Panc1 (cell line): ENCODE measurements at regions not wholly inside any gene's neighbourhood (a gene's known extent, or its start where the extent isn't known, plus 50 kb on each side); places are given as distances from the start of the nearest gene placed in this dataset.

Experiments used
- ATAC-seq: fragments of 200-7000 bp; cut with Tn5 transposase; 2 replicates; pipeline ENCODE4 v1.9.1; 2020; ENCODE audit warnings: mild to moderate bottlenecking, moderate library complexity
- BruUV-seq: library from RNA; stranded (reverse); fragments of 400-500 nt; replicated peaks from 2 replicates; lab custom pipeline; 2021; lab: Mats Ljungman, UMichigan
- CTCF ChIA-PET: fragments of 300-600 bp; sonication (Branson Sonifier 250); formaldehyde crosslinking; loops from one replicate; lab custom pipeline; 2022; ENCODE audit warnings: antibody characterized with exemption; lab: Charles Lee
- POLR2A ChIA-PET: fragments of 300-600 bp; sonication (Branson Sonifier 250); formaldehyde crosslinking; loops from one replicate; lab custom pipeline; 2022; ENCODE audit warnings: antibody characterized with exemption; lab: Charles Lee
- DNase-seq: peaks from one replicate; pipeline ENCODE4 v3.0.0-alpha.2; 2010; ENCODE audit warnings: low read depth, low spot score
- H3K27ac ChIP-seq: 2 replicates; pipeline ENCODE4 v1.5.1; 2011; ENCODE audit warnings: mild to moderate bottlenecking, low read length, inconsistent platforms
- H3K27me3 ChIP-seq: fragments of 200-500 bp; sonication (Bioruptor generic); 2 replicates; pipeline ENCODE4 v1.6.0; 2014; ENCODE audit warnings: low read length, inconsistent platforms; ENCODE audit not compliant: control insufficient read depth, insufficient read depth
- H3K36me3 ChIP-seq: fragments of 200-500 bp; sonication (Bioruptor generic); 2 replicates; pipeline ENCODE4 v1.5.1; 2014; ENCODE audit warnings: inconsistent platforms, mild to moderate bottlenecking, low read length, moderate library complexity; ENCODE audit not compliant: control insufficient read depth, insufficient read depth
- H3K4me1 ChIP-seq: 2 replicates; pipeline ENCODE4 v1.5.1; 2011; ENCODE audit warnings: inconsistent platforms, mild to moderate bottlenecking, low read length, moderate library complexity; ENCODE audit not compliant: control insufficient read depth, insufficient read depth
- H3K4me3 ChIP-seq, 2 experiments: 2 replicates each; pipeline ENCODE4 v1.5.1; 2011 to 2012; ENCODE audit warnings: low read depth in 2 of 2, low read length in 2 of 2, mild to moderate bottlenecking in 2 of 2, inconsistent platforms in 1 of 2, moderate library complexity in 1 of 2
- H3K9me3 ChIP-seq: fragments of 200-500 bp; sonication (Bioruptor generic); 2 replicates; pipeline ENCODE4 v1.5.1; 2014; ENCODE audit warnings: low read depth, mild to moderate bottlenecking, inconsistent platforms, low read length, moderate library complexity; ENCODE audit not compliant: control insufficient read depth, insufficient read depth
- POLR2AphosphoS5 ChIP-seq: IDR thresholded peaks from 2 replicates; pipeline ENCODE4 v1.6.1; 2012; ENCODE audit warnings: mild to moderate bottlenecking, low read depth, low read length, moderate library complexity
- SIN3A ChIP-seq: IDR thresholded peaks from 2 replicates; pipeline ENCODE4 v1.6.1; 2012; ENCODE audit warnings: low read depth, mild to moderate bottlenecking, low read length, moderate library complexity, borderline replicate concordance; ENCODE audit not compliant: insufficient read depth
- TCF7L2 ChIP-seq: IDR thresholded peaks from 2 replicates; pipeline ENCODE4 v1.6.1; 2011; ENCODE audit warnings: mild to moderate bottlenecking, low read depth, low read length, inconsistent platforms
- in situ Hi-C: cut with HindIII; loops from 2 replicates; pipeline ENCODE4 v1.10.0; 2016; ENCODE audit warnings: low sequenced_read_pairs, low pct_unique_long_range_greater_than_20kb
- intact Hi-C: fragments of 100-400 bp; cut with micrococcal nuclease; formaldehyde crosslinking; loops from one replicate; pipeline ENCODE4 v1.10.0; 2022; ENCODE audit not compliant: unreplicated experiment
- TF ChIP-seq, protein P1 (sequence below), 2 experiments: IDR thresholded peaks; 2 replicates each; pipeline ENCODE4 v1.6.1; 2011 to 2012; ENCODE audit warnings: low read depth in 2 of 2, control low read depth in 1 of 2, low read length in 1 of 2, mild to moderate bottlenecking in 1 of 2, moderate library complexity in 1 of 2; ENCODE audit not compliant: insufficient read depth in 1 of 2
- TF ChIP-seq, protein P2 (sequence below): fragments of 450-650 bp; IDR thresholded peaks from 2 replicates; pipeline ENCODE4 v1.5.1; 2017; ENCODE audit warnings: mild to moderate bottlenecking

DNA sequence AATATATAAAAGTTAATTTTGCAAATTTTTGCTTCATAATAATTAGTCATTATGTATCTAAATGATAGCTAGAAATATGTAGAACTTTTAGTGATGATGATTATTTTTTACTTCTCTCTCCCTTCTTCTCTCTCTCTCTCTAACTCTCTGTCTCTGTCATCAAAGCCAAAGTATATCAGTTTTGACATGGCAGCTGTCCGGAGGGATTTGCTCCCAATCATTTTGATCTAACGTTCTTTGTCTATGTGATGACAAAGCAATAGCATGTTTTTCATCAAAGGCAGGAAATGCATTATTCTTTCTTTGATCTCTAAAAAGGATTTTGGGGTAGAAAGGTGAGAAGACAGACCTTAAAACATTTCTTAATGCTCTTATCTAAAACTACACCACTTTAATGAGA, 402.1 kb downstream of the PDGFC start:
- Histone ChIP-seq H3K36me3 (no peaks in the 10 kb centered on the region), H3K27ac (no peak overlapping the region), H3K4me1 (no peaks in the 10 kb centered on the region), H3K27me3 (no peaks in the 10 kb centered on the region), H3K4me3 (no peak overlapping the region), H3K9me3 (no peaks in the 10 kb centered on the region)
- CTCF ChIA-PET: no interaction called here
- intact Hi-C loops: no loop called here
- POLR2A ChIA-PET: no interaction called here
- BruUV-seq: no TSS peak
- in situ Hi-C loops: no loop called here
- TF ChIP-seq, protein P1, sequence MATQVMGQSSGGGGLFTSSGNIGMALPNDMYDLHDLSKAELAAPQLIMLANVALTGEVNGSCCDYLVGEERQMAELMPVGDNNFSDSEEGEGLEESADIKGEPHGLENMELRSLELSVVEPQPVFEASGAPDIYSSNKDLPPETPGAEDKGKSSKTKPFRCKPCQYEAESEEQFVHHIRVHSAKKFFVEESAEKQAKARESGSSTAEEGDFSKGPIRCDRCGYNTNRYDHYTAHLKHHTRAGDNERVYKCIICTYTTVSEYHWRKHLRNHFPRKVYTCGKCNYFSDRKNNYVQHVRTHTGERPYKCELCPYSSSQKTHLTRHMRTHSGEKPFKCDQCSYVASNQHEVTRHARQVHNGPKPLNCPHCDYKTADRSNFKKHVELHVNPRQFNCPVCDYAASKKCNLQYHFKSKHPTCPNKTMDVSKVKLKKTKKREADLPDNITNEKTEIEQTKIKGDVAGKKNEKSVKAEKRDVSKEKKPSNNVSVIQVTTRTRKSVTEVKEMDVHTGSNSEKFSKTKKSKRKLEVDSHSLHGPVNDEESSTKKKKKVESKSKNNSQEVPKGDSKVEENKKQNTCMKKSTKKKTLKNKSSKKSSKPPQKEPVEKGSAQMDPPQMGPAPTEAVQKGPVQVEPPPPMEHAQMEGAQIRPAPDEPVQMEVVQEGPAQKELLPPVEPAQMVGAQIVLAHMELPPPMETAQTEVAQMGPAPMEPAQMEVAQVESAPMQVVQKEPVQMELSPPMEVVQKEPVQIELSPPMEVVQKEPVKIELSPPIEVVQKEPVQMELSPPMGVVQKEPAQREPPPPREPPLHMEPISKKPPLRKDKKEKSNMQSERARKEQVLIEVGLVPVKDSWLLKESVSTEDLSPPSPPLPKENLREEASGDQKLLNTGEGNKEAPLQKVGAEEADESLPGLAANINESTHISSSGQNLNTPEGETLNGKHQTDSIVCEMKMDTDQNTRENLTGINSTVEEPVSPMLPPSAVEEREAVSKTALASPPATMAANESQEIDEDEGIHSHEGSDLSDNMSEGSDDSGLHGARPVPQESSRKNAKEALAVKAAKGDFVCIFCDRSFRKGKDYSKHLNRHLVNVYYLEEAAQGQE (IDR thresholded peaks at IDR 0.05; ENCODE audit: insufficient read depth in 1 of 2, low read depth in 2 of 2, low read length in 1 of 2): no peak
- TF ChIP-seq POLR2AphosphoS5 (no peak), TCF7L2 (no peak), SIN3A (no peak)
- TF ChIP-seq, protein P2, sequence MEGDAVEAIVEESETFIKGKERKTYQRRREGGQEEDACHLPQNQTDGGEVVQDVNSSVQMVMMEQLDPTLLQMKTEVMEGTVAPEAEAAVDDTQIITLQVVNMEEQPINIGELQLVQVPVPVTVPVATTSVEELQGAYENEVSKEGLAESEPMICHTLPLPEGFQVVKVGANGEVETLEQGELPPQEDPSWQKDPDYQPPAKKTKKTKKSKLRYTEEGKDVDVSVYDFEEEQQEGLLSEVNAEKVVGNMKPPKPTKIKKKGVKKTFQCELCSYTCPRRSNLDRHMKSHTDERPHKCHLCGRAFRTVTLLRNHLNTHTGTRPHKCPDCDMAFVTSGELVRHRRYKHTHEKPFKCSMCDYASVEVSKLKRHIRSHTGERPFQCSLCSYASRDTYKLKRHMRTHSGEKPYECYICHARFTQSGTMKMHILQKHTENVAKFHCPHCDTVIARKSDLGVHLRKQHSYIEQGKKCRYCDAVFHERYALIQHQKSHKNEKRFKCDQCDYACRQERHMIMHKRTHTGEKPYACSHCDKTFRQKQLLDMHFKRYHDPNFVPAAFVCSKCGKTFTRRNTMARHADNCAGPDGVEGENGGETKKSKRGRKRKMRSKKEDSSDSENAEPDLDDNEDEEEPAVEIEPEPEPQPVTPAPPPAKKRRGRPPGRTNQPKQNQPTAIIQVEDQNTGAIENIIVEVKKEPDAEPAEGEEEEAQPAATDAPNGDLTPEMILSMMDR: no peak
- no peak for ATAC-seq
- DNase-seq: no peak

DNA sequence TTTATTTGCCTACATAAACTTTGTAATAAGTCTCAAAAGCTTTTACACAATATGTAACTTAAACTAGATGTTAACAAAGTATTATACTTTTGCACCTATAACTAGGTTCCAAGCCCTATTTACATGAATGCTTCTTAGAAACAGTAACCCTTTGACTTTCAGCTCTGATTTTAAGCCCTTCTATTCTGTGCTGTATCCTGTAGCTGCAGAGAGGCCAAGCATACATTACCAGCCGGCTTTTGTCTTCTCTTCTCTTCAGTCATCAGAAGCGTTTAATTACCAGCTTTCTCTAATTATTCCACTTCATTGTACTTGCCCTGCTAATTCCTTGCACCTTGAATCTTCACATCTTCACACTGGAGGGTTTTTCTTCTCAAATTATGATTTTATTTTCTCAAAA, 403.1 kb downstream of the PDGFC start:
- Histone ChIP-seq H3K27me3 (no peaks in the 10 kb centered on the region), H3K27ac (no peak overlapping the region), H3K4me1 (no peaks in the 10 kb centered on the region), H3K9me3 (no peaks in the 10 kb centered on the region), H3K4me3 (no peak overlapping the region), H3K36me3 (no peaks in the 10 kb centered on the region)
- TF ChIP-seq SIN3A (no peak), POLR2AphosphoS5 (no peak), TCF7L2 (no peak)
- TF ChIP-seq, protein P2: no peak
- TF ChIP-seq, protein P1 (IDR thresholded peaks at IDR 0.05; ENCODE audit: insufficient read depth in 1 of 2, low read depth in 2 of 2, low read length in 1 of 2): no peak
- POLR2A ChIA-PET: no interaction called here
- ATAC-seq: no peak
- CTCF ChIA-PET: no interaction called here
- in situ Hi-C loops (no loop called here), intact Hi-C loops (no loop called here)
- no TSS peak for BruUV-seq
- no peak for DNase-seq
